ENCODE measurements at regions not wholly inside any gene's neighbourhood (a gene's known extent, or its start where the extent isn't known, plus 50 kb on each side); places are given as distances from the start of the nearest gene placed in this dataset.

DNA sequence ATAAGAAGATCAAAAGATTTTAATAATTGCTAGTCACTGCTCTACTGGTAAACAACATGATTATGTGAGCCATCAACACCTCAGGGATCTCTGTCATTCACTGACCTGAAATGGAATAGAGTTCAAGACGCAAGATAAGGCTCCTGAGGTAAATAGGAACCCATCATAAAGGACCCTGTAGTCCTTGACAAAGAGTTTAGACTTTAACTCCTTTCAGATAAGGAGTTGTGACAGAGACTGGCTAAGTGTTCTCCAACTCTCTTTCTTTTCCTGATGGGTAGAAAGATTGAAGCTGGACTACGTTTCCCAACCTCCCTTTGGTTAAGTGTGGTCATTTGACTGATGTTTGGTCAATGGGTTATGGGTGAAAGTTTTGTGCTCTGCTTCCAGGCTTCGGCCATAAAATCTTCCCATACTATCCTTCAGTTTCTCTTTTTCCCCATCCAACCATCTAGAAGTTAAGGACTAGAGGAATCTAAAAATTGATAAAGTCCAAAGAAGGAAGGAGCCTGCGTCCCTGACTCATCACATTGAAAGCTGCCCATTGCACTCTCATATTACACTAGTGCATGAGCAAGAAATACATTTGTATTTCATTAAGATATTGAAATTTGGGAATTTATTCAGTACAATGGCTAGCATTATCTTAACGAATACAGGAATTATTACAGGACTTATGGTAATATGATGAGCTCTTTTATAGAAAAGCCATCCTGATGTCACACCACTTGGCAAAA lies 293.7 kb upstream of the ACVR2A start:
- Histone ChIP-seq H3K27me3 (no peaks in the 10 kb centered on the region), H3K9me3 (no peaks in the 10 kb centered on the region), H3K4me3 (ENCODE audit: low read depth in 1 of 2, low read length in 1 of 2) (no peak overlapping the region), H3K4me1 (ENCODE audit: control insufficient read depth in 1 of 2, insufficient read depth in 1 of 2, low read depth in 1 of 2, low read length in 1 of 2) (no peaks in the 10 kb centered on the region), H3K27ac (no peak overlapping the region), H3K36me3 (no peaks in the 10 kb centered on the region)
- no peak for TF ChIP-seq CTCF (IDR thresholded peaks at IDR 0.05)

GRCh38 chr2:147549054-147549453 lies 295.8 kb upstream of the ACVR2A start:
- H3K27ac ChIP-seq, result no peak overlapping the region
- H3K4me1 ChIP-seq (ENCODE audit: control insufficient read depth in 1 of 2, insufficient read depth in 1 of 2, low read depth in 1 of 2, low read length in 1 of 2), result no peaks in the 10 kb centered on the region
- no peak overlapping the region for H3K4me3 ChIP-seq (ENCODE audit: low read depth in 1 of 2, low read length in 1 of 2)
- no peaks in the 10 kb centered on the region for H3K36me3 ChIP-seq
- no peaks in the 10 kb centered on the region for H3K9me3 ChIP-seq
- H3K27me3 ChIP-seq, result no peaks in the 10 kb centered on the region
- no peak for TF ChIP-seq CTCF (IDR thresholded peaks at IDR 0.05)

DNA sequence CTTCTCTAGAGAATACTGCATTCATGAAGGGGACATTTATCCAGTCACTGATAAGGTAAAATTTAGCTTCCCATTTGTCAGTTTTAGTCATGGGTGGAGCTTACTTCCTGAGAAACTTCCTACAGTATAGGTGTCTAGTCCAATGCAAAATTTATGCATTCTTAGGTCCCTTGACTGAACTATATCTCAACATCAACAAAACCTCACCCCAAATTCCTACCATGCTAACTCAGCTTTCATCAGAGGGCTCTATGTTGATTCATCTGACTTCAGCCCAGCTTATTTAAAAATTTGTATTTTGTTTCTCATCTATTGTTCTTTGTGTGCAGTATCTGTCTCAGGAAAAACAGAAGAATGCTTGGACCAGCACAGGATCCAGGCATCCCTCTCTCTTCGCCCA lies 296.4 kb upstream of the ACVR2A start:
- H3K27ac ChIP-seq, result no peak overlapping the region
- H3K9me3 ChIP-seq, result no peaks in the 10 kb centered on the region
- H3K4me3 ChIP-seq (ENCODE audit: low read depth in 1 of 2, low read length in 1 of 2), result no peak overlapping the region
- no peaks in the 10 kb centered on the region for H3K27me3 ChIP-seq
- H3K36me3 ChIP-seq, result no peaks in the 10 kb centered on the region
- TF ChIP-seq CTCF (IDR thresholded peaks at IDR 0.05), result no peak
- no peaks in the 10 kb centered on the region for H3K4me1 ChIP-seq (ENCODE audit: control insufficient read depth in 1 of 2, insufficient read depth in 1 of 2, low read depth in 1 of 2, low read length in 1 of 2)

DNA sequence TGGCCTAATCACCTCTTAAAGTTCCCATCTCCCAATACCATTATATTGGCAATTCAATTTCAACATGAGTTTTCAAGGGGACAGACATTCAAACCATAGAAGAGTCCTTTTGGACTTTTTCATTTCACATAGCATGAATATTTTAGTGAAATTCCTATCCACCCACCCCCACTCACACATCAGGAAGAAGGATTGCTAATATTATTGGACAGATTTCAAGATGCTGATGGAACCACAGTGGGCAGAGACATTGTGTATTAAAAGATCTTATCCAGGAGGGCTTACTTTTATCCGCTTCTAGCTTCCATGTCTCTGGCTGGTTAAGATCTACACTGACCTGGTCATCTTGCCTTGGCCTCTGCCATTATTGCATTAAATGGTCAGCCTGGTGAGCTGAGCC lies 297.4 kb upstream of the ACVR2A start:
- TF ChIP-seq CTCF (IDR thresholded peaks at IDR 0.05), result no peak
- H3K4me1 ChIP-seq (ENCODE audit: control insufficient read depth in 1 of 2, insufficient read depth in 1 of 2, low read depth in 1 of 2, low read length in 1 of 2), result no peaks in the 10 kb centered on the region
- no peak overlapping the region for H3K4me3 ChIP-seq (ENCODE audit: low read depth in 1 of 2, low read length in 1 of 2)
- no peaks in the 10 kb centered on the region for H3K36me3 ChIP-seq
- no peak overlapping the region for H3K27ac ChIP-seq
- no peaks in the 10 kb centered on the region for H3K27me3 ChIP-seq
- no peaks in the 10 kb centered on the region for H3K9me3 ChIP-seq

- H3K4me3 ChIP-seq (ENCODE audit: low read depth in 1 of 2, low read length in 1 of 2), result no peak overlapping the region
- H3K9me3 ChIP-seq, result no peaks in the 10 kb centered on the region
- H3K27me3 ChIP-seq, result no peaks in the 10 kb centered on the region
- TF ChIP-seq CTCF (IDR thresholded peaks at IDR 0.05), result no peak
- H3K4me1 ChIP-seq (ENCODE audit: control insufficient read depth in 1 of 2, insufficient read depth in 1 of 2, low read depth in 1 of 2, low read length in 1 of 2), result no peaks in the 10 kb centered on the region
- H3K36me3 ChIP-seq, result no peaks in the 10 kb centered on the region
- no peak overlapping the region for H3K27ac ChIP-seq
These were observed 298.7 kb upstream of the ACVR2A start for GRCh38 chr2:147546109-147546508.

Measured in neutrophil (primary cell).